H1 (cell line): ENCODE measurements at regions not wholly inside any gene's neighbourhood (a gene's known extent, or its start where the extent isn't known, plus 50 kb on each side); places are given as distances from the start of the nearest gene placed in this dataset.

Experiments used
- CHD1 ChIP-seq: IDR thresholded peaks from 2 replicates; pipeline ENCODE4 v1.6.1; 2012; ENCODE audit warnings: low read depth, low read length, improper control_type of control experiment
- RFX5 ChIP-seq: IDR thresholded peaks from 2 replicates; pipeline ENCODE4 v1.6.1; 2011; ENCODE audit warnings: low read depth, low read length, improper control_type of control experiment, borderline replicate concordance
- SRF ChIP-seq: IDR thresholded peaks from 2 replicates; pipeline ENCODE4 v1.6.1; 2011; ENCODE audit warnings: mild to moderate bottlenecking, low read depth, low read length, moderate library complexity

- TF ChIP-seq RFX5 = no peak
- no peak for TF ChIP-seq SRF
- no peak for TF ChIP-seq CHD1
Measured at GRCh38 chrX:3165808-3166207, 124.5 kb downstream of the ARSF start (continued).
